ENCODE measurements at regions not wholly inside any gene's neighbourhood (a gene's known extent, or its start where the extent isn't known, plus 50 kb on each side); places are given as distances from the start of the nearest gene placed in this dataset.

DNA sequence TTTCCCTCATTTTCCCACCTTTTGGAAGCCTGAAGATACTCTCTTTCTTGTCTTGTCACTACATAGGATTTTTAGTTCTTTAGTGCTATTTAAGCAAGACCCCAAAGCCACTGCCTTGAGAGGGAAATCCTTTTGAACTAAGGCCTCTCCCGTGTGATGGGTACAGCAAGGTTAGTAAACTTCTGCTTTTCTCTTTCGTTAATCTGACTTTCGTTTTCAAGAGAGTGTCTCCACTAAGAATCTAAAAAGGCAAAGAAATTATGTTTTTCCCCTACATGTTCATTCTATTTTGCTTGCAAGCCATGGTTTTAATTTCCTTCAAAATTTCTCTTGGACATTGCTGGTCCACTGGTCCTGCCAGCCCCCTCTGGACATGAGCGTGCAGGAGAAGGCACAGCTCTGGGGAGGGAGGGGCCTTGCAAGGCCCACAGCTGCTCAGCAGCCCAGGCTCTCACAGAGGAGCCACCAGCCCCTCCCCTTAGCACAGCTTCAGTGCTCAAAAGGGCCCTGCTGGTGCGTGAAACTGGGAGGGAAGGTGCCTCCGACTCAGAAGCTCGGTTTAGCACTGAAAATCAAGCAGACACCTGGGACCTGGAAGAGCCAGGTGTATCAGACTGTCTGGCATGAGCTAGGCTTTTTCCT is 210.9 kb upstream of the GALNT2 start:
- Histone ChIP-seq H3K27me3 (replicated peaks; ENCODE audit: control insufficient read depth, insufficient read depth, low read length) (no peaks in the 10 kb centered on the region), H3K9me3 (no peaks in the 10 kb centered on the region), H3K36me3 (ENCODE audit: control insufficient read depth, insufficient read depth, low read length) (no peaks in the 10 kb centered on the region), H3K4me3 (ENCODE audit: low read depth, low read length) (no peak overlapping the region), H3K4me1 (no peaks in the 10 kb centered on the region)
- H3K4me1 Mint-ChIP-seq (ENCODE audit: low read depth, unreplicated experiment): no peaks in the 10 kb centered on the region
- no peak overlapping the region for H3K27ac Mint-ChIP-seq (ENCODE audit: unreplicated experiment)
- intact Hi-C loops (cut with micrococcal nuclease; ENCODE audit: unreplicated experiment): no loop called here
- TF ChIP-seq, protein P1, sequence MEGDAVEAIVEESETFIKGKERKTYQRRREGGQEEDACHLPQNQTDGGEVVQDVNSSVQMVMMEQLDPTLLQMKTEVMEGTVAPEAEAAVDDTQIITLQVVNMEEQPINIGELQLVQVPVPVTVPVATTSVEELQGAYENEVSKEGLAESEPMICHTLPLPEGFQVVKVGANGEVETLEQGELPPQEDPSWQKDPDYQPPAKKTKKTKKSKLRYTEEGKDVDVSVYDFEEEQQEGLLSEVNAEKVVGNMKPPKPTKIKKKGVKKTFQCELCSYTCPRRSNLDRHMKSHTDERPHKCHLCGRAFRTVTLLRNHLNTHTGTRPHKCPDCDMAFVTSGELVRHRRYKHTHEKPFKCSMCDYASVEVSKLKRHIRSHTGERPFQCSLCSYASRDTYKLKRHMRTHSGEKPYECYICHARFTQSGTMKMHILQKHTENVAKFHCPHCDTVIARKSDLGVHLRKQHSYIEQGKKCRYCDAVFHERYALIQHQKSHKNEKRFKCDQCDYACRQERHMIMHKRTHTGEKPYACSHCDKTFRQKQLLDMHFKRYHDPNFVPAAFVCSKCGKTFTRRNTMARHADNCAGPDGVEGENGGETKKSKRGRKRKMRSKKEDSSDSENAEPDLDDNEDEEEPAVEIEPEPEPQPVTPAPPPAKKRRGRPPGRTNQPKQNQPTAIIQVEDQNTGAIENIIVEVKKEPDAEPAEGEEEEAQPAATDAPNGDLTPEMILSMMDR (IDR thresholded peaks at IDR 0.05; ENCODE audit: insufficient read depth in 1 of 2, low read depth in 1 of 2, low read length in 1 of 2, severe bottlenecking in 1 of 2, unreplicated experiment in 1 of 2): no peak
- POLR2A ChIA-PET: interaction anchor here (0.6 kb wide), 1 partner anchor 244 kb away, joined by 3 read pairs; no protein-coding TSS in a partner anchor
- no peaks in the 10 kb centered on the region for H3K36me3 Mint-ChIP-seq (ENCODE audit: insufficient read depth, unreplicated experiment)
- CTCF ChIA-PET: no interaction called here
- no peak for DNase-seq
- H3K27me3 Mint-ChIP-seq (ENCODE audit: insufficient read depth, unreplicated experiment): peaks cover 8% of the 10 kb centered on the region
- BruUV-seq (replicated peaks): no TSS peak
- no peak overlapping the region for H3K4me3 Mint-ChIP-seq (ENCODE audit: unreplicated experiment)
- H3K9me3 Mint-ChIP-seq (ENCODE audit: unreplicated experiment): no peaks in the 10 kb centered on the region

DNA sequence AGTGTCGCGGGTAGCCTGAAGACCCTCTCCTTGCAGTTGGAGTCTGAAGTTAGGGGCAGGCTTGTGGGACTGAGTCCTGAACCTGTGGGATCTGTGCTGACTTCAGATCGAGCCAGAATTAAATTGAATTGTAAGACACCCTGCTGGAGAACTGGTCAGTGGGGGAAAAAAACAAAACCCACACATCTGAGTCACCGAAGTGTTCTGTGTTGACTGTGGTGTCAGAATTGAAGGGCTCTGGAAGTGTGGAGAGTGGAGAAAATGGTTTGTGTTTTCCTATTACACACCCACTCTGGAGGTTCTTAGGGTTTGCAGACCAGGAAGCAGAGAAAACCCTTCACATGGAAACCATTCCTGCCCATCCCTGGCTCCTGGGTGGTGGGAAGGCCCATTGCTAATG is 209.5 kb upstream of the GALNT2 start:
- H3K4me3 Mint-ChIP-seq (ENCODE audit: unreplicated experiment): no peak overlapping the region
- TF ChIP-seq, protein P1 (IDR thresholded peaks at IDR 0.05; ENCODE audit: insufficient read depth in 1 of 2, low read depth in 1 of 2, low read length in 1 of 2, severe bottlenecking in 1 of 2, unreplicated experiment in 1 of 2): no peak
- intact Hi-C loops (cut with micrococcal nuclease; ENCODE audit: unreplicated experiment): no loop called here
- H3K4me1 ChIP-seq: no peaks in the 10 kb centered on the region
- no peaks in the 10 kb centered on the region for H3K27me3 ChIP-seq (replicated peaks; ENCODE audit: control insufficient read depth, insufficient read depth, low read length)
- no peaks in the 10 kb centered on the region for H3K36me3 Mint-ChIP-seq (ENCODE audit: insufficient read depth, unreplicated experiment)
- H3K27ac Mint-ChIP-seq (ENCODE audit: unreplicated experiment): no peak overlapping the region
- H3K36me3 ChIP-seq (ENCODE audit: control insufficient read depth, insufficient read depth, low read length): no peaks in the 10 kb centered on the region
- H3K4me3 ChIP-seq (ENCODE audit: low read depth, low read length): no peak overlapping the region
- H3K4me1 Mint-ChIP-seq (ENCODE audit: low read depth, unreplicated experiment): no peaks in the 10 kb centered on the region
- POLR2A ChIA-PET: no interaction called here
- no peaks in the 10 kb centered on the region for H3K9me3 ChIP-seq
- CTCF ChIA-PET: no interaction called here
- BruUV-seq (replicated peaks): no TSS peak
- peaks cover 6% of the 10 kb centered on the region for H3K27me3 Mint-ChIP-seq (ENCODE audit: insufficient read depth, unreplicated experiment)
- no peaks in the 10 kb centered on the region for H3K9me3 Mint-ChIP-seq (ENCODE audit: unreplicated experiment)
- DNase-seq: no peak

DNA sequence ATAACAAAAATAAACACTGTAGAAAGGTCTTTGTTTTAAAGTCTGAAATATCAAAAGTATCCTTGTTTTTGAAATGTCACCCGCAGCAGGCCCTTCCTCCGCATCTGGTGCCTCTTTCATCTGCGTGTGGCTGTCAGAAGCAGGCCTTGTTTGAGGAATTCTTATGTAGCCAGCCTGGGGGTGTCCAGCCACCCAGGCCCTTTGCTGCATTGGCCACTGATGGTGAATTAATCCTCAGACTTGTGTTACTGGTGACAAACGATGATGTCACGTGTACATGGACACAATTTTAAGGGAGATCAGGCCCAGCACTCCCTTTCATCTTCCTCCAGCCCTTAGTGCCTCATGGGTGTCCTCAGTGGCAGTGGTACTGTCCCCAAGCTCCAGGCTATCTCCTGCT is 208.0 kb upstream of the GALNT2 start:
- TF ChIP-seq, protein P1 (IDR thresholded peaks at IDR 0.05; ENCODE audit: insufficient read depth in 1 of 2, low read depth in 1 of 2, low read length in 1 of 2, severe bottlenecking in 1 of 2, unreplicated experiment in 1 of 2): no peak
- H3K27ac Mint-ChIP-seq (ENCODE audit: unreplicated experiment): no peak overlapping the region
- no peaks in the 10 kb centered on the region for H3K9me3 Mint-ChIP-seq (ENCODE audit: unreplicated experiment)
- CTCF ChIA-PET: no interaction called here
- H3K4me1 Mint-ChIP-seq (ENCODE audit: low read depth, unreplicated experiment): no peaks in the 10 kb centered on the region
- DNase-seq: no peak
- POLR2A ChIA-PET: no interaction called here
- H3K36me3 Mint-ChIP-seq (ENCODE audit: insufficient read depth, unreplicated experiment): no peaks in the 10 kb centered on the region
- no TSS peak for BruUV-seq (replicated peaks)
- H3K4me3 Mint-ChIP-seq (ENCODE audit: unreplicated experiment): no peak overlapping the region
- H3K27me3 ChIP-seq (replicated peaks; ENCODE audit: control insufficient read depth, insufficient read depth, low read length): no peaks in the 10 kb centered on the region
- H3K4me3 ChIP-seq (ENCODE audit: low read depth, low read length): no peak overlapping the region
- intact Hi-C loops (cut with micrococcal nuclease; ENCODE audit: unreplicated experiment): no loop called here
- H3K36me3 ChIP-seq (ENCODE audit: control insufficient read depth, insufficient read depth, low read length): no peaks in the 10 kb centered on the region
- no peaks in the 10 kb centered on the region for H3K9me3 ChIP-seq
- no peaks in the 10 kb centered on the region for H3K4me1 ChIP-seq
- peaks cover 6% of the 10 kb centered on the region for H3K27me3 Mint-ChIP-seq (ENCODE audit: insufficient read depth, unreplicated experiment)

Data from Caco-2 (cell line).